Middle frontal gyrus (tissue), 1 donor: ENCODE measurements at regions not wholly inside any gene's neighbourhood (a gene's known extent, or its start where the extent isn't known, plus 50 kb on each side); places are given as distances from the start of the nearest gene placed in this dataset.

Experiments
- DNase-seq: peaks from one replicate; pipeline ENCODE4 v3.0.0-alpha.2; 2015; ENCODE audit warnings: low spot score; ENCODE audit errors: extremely low spot score

GRCh38 chr12:124096109-124096508 lies 123.1 kb downstream of the ZNF664 start:
- DNase-seq, result no peak

GRCh38 chr12:124096869-124097434 lies 123.9 kb downstream of the ZNF664 start:
- DNase-seq, result no peak

- no peak for DNase-seq
Measured at GRCh38 chr12:124097701-124098100, 124.7 kb downstream of the ZNF664 start.

GRCh38 chr12:124098101-124098757 lies 125.2 kb downstream of the ZNF664 start:
- DNase-seq, result no peak

DNA sequence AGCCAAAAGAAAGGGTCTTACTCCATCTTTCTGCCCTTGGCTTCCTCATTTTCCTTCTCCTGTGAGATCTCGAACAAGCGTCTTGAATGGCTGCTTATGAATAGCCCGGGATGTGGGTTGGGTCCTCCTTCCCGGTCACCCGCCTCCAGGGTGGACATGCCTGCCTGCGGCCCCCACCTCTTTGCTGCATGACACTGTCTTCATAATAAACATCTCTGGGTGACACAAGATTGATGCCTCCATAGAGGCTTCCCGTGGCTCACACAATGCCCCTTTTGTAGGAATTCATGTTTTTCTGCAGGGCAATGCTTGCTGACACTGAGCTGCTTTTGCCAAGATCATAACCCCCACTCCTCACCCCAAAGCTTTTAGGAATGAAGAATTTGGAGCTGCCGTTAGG lies 125.9 kb downstream of the ZNF664 start:
- DNase-seq, result no peak

GRCh38 chr12:124099661-124100060 lies 126.6 kb downstream of the ZNF664 start:
- DNase-seq, result no peak

- no peak for DNase-seq
Measured at GRCh38 chr12:124100572-124101178, 127.7 kb downstream of the ZNF664 start.

- DNase-seq, result no peak
Measured at GRCh38 chr12:124105546-124105945, 132.5 kb downstream of the ZNF664 start.

- DNase-seq, result no peak
Measured at GRCh38 chr12:124107351-124107750, 134.3 kb downstream of the ZNF664 start.

- DNase-seq, result no peak
Measured at GRCh38 chr12:124109760-124110159, 136.7 kb downstream of the ZNF664 start.

- DNase-seq, result no peak
Measured at GRCh38 chr12:124110372-124110883, 137.4 kb downstream of the ZNF664 start.

- no peak for DNase-seq
Measured at GRCh38 chr12:124111006-124111405, 138.0 kb downstream of the ZNF664 start.

- DNase-seq, result no peak
Measured at GRCh38 chr12:124114316-124114715, 141.3 kb downstream of the ZNF664 start.

- no peak for DNase-seq
Measured at GRCh38 chr12:124115496-124115895, 142.5 kb downstream of the ZNF664 start.

- no peak for DNase-seq
Measured at GRCh38 chr12:124115976-124116690, 143.1 kb downstream of the ZNF664 start.

DNA sequence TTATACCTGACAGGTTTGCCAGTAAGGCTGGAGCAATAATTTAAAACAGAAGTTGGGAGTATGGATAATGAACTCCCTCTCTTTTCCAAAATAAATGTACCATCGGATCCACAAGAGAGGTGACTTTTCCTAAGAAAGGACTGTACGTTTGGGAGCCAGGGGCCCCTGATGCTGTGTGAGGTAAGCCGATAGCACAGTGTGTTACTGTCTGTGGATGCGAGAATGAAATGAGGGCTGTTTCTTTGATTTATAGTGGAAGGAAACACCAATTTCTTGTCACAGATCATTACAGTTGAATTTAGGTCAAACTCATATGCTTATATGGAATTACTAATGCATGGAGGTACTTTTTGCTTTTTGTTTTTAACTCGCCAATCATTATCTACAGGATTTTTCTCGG lies 147.7 kb downstream of the ZNF664 start:
- no peak for DNase-seq

GRCh38 chr12:124122722-124123121 lies 149.7 kb downstream of the ZNF664 start:
- no peak for DNase-seq

DNA sequence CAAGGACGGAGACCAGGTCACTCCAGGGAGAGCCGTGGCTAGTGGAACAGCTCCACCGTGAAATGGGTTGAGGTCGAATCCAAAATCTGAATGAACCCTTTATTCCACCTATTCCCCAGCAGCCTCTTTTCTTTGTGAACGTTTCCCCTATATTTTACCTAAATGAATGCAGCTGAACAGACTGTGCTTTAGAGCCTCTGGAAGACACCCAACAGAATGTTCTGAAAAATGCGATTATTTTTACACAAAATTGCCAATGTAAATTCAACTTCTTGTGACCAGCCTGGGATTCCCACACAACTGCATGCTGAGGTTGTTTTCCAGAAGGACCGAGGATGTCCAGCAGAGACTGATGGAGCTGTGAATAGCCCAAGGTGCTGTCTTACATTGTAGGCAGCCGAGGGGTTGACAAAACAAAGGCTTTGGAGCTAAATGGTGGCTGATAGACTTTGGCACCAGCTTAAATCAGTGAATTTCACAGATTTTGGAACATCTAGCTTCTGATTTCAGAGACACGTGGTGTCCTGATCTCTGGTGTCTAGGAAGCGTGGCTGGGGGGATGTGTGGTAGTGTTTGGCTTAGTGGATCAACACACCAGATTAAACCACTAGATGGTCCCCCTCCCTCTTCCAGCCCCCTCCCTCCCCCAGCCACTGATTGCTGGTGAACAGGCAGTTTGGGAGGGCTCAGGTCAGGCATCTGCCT lies 150.4 kb downstream of the ZNF664 start:
- no peak for DNase-seq

- no peak for DNase-seq
Measured at GRCh38 chr12:124125203-124125871, 152.3 kb downstream of the ZNF664 start.

GRCh38 chr12:124126950-124127655 lies 154.1 kb downstream of the ZNF664 start:
- DNase-seq, result no peak
